HEK293 (cell line): ENCODE measurements at regions not wholly inside any gene's neighbourhood (a gene's known extent, or its start where the extent isn't known, plus 50 kb on each side); places are given as distances from the start of the nearest gene placed in this dataset.

Experiments
- CTCF ChIP-seq: fragments of 450-650 bp; formaldehyde crosslinking; IDR thresholded peaks from 2 replicates; pipeline ENCODE4 v1.5.1; 2016; ENCODE audit warnings: missing biosample characterization, missing genetic modification characterization
- KLF9 ChIP-seq: fragments of 450-650 bp; formaldehyde crosslinking; IDR thresholded peaks from 2 replicates; pipeline ENCODE4 v1.5.1; 2016; ENCODE audit warnings: missing biosample characterization, missing genetic modification characterization, low read depth
- PBX3 ChIP-seq: sonication (generic); formaldehyde crosslinking; IDR thresholded peaks from 2 replicates; pipeline ENCODE4 v1.8.1; 2022; ENCODE audit warnings: mild to moderate bottlenecking, moderate library complexity, missing genetic modification reagents
- REST ChIP-seq: fragments of 450-650 bp; formaldehyde crosslinking; IDR thresholded peaks from 2 replicates; pipeline ENCODE4 v1.5.1; 2016; ENCODE audit warnings: missing biosample characterization, missing genetic modification characterization
- ZNF239 ChIP-seq: fragments of 450-650 bp; formaldehyde crosslinking; IDR thresholded peaks from 2 replicates; pipeline ENCODE4 v1.5.1; 2016; ENCODE audit warnings: missing biosample characterization, missing genetic modification characterization
- ZNF501 ChIP-seq: fragments of 450-650 bp; formaldehyde crosslinking; IDR thresholded peaks from 2 replicates; pipeline ENCODE4 v1.5.1; 2016; ENCODE audit warnings: missing biosample characterization, missing genetic modification characterization
- ZNF600 ChIP-seq: fragments of 450-650 bp; formaldehyde crosslinking; IDR thresholded peaks from 2 replicates; pipeline ENCODE4 v1.5.1; 2016; ENCODE audit warnings: missing biosample characterization, missing genetic modification characterization
- ZNF623 ChIP-seq: fragments of 450-650 bp; formaldehyde crosslinking; IDR thresholded peaks from 2 replicates; pipeline ENCODE4 v1.5.1; 2016; ENCODE audit warnings: missing biosample characterization, missing genetic modification characterization
- ZNF785 ChIP-seq: fragments of 450-650 bp; formaldehyde crosslinking; IDR thresholded peaks from 2 replicates; pipeline ENCODE4 v1.5.1; 2016; ENCODE audit warnings: missing biosample characterization, missing genetic modification characterization

GRCh38 chr13:76292726-76293125 is 593.5 kb downstream of the KCTD12 start:
- TF ChIP-seq ZNF785 (tag by site-specific recombination) = no peak
- no peak for TF ChIP-seq ZNF239
- no peak for TF ChIP-seq ZNF501 (tag by site-specific recombination)
- no peak for TF ChIP-seq CTCF (tag by site-specific recombination)
- no peak for TF ChIP-seq REST
- no peak for TF ChIP-seq ZNF623 (tag by site-specific recombination)
- no peak for TF ChIP-seq KLF9
- no peak for TF ChIP-seq PBX3 (CRISPR knock-in tag)
- TF ChIP-seq ZNF600 (tag by site-specific recombination) = no peak
